H9 (cell line): ENCODE measurements at regions not wholly inside any gene's neighbourhood (a gene's known extent, or its start where the extent isn't known, plus 50 kb on each side); places are given as distances from the start of the nearest gene placed in this dataset.

Experiments used
- DNase-seq: peaks from one replicate; pipeline ENCODE4 v3.0.0-alpha.2; 2017
- H2AFZ ChIP-seq: one replicate; pipeline ENCODE4 v1.6.1; 2013; ENCODE audit warnings: mild to moderate bottlenecking, low read length, control low read depth, moderate library complexity
- H2AK5ac ChIP-seq: 2 replicates; pipeline ENCODE4 v1.6.1; 2013; ENCODE audit warnings: low read length, control low read depth, mixed read lengths; ENCODE audit not compliant: insufficient read length
- H2BK120ac ChIP-seq: one replicate; pipeline ENCODE4 v1.6.1; 2013; ENCODE audit warnings: low read depth, mild to moderate bottlenecking, low read length, control low read depth, inconsistent platforms; ENCODE audit not compliant: poor library complexity, severe bottlenecking
- H2BK12ac ChIP-seq: 2 replicates; pipeline ENCODE4 v1.6.1; 2013; ENCODE audit warnings: low read length, control low read depth, mixed read lengths, low read depth; ENCODE audit not compliant: insufficient read length
- H2BK15ac ChIP-seq: 2 replicates; pipeline ENCODE4 v1.6.1; 2013; ENCODE audit warnings: low read depth, low read length, control low read depth
- H2BK20ac ChIP-seq: one replicate; pipeline ENCODE4 v1.6.1; 2013; ENCODE audit warnings: low read depth, mild to moderate bottlenecking, low read length, control low read depth, inconsistent platforms; ENCODE audit not compliant: poor library complexity, severe bottlenecking
- H2BK5ac ChIP-seq: 2 replicates; pipeline ENCODE4 v1.6.1; 2013; ENCODE audit warnings: low read length, control low read depth, mixed read lengths; ENCODE audit not compliant: insufficient read length
- H3K14ac ChIP-seq: 2 replicates; pipeline ENCODE4 v1.6.1; 2013; ENCODE audit warnings: low read length, control low read depth; ENCODE audit not compliant: insufficient read depth
- H3K18ac ChIP-seq: 2 replicates; pipeline ENCODE4 v1.6.1; 2013; ENCODE audit warnings: low read depth, mild to moderate bottlenecking, mixed read lengths, low read length, control low read depth; ENCODE audit not compliant: insufficient read length
- H3K23ac ChIP-seq: 2 replicates; pipeline ENCODE4 v1.6.1; 2013; ENCODE audit warnings: low read length, control low read depth, mixed read lengths, low read depth; ENCODE audit not compliant: insufficient read length
- H3K23me2 ChIP-seq: 2 replicates; pipeline ENCODE4 v1.6.1; 2013; ENCODE audit warnings: low read depth, mild to moderate bottlenecking, mixed read lengths, low read length, control low read depth; ENCODE audit not compliant: insufficient read length, poor library complexity, severe bottlenecking
- H3K27ac ChIP-seq: 2 replicates; pipeline ENCODE4 v1.5.1; 2013; ENCODE audit warnings: low read length, control low read depth, mixed read lengths, low read depth; ENCODE audit not compliant: insufficient read length
- H3K27me3 ChIP-seq: 2 replicates; pipeline ENCODE4 v1.6.1; 2013; ENCODE audit warnings: low read length, control low read depth, inconsistent platforms; ENCODE audit not compliant: insufficient read depth
- H3K4ac ChIP-seq: 2 replicates; pipeline ENCODE4 v1.6.1; 2013; ENCODE audit warnings: low read depth, mild to moderate bottlenecking, control low read depth, inconsistent platforms, low read length, moderate library complexity
- H3K4me1 ChIP-seq: 2 replicates; pipeline ENCODE4 v1.6.1; 2013; ENCODE audit warnings: low read length, control low read depth, inconsistent platforms; ENCODE audit not compliant: insufficient read depth
- H3K4me2 ChIP-seq: 2 replicates; pipeline ENCODE4 v1.6.1; 2013; ENCODE audit warnings: low read length, control low read depth, mixed read lengths; ENCODE audit not compliant: insufficient read length, insufficient read depth
- H3K56ac ChIP-seq: 2 replicates; pipeline ENCODE4 v1.6.1; 2013; ENCODE audit warnings: low read depth, mild to moderate bottlenecking, mixed read lengths, low read length, control low read depth; ENCODE audit not compliant: insufficient read length
- H3K79me1 ChIP-seq: 2 replicates; pipeline ENCODE4 v1.6.1; 2013; ENCODE audit warnings: low read depth, mild to moderate bottlenecking, moderate library complexity, low read length, control low read depth, inconsistent platforms; ENCODE audit not compliant: insufficient read depth, poor library complexity, severe bottlenecking
- H3K79me2 ChIP-seq: 2 replicates; pipeline ENCODE4 v1.6.1; 2013; ENCODE audit warnings: low read length, control low read depth, inconsistent platforms; ENCODE audit not compliant: insufficient read depth
- H3K9ac ChIP-seq: 2 replicates; pipeline ENCODE4 v1.6.1; 2013; ENCODE audit warnings: low read length, control low read depth, mixed read lengths; ENCODE audit not compliant: insufficient read length; ENCODE audit errors: extremely low read depth
- H3K9me3 ChIP-seq: one replicate; pipeline ENCODE4 v1.6.1; 2013; ENCODE audit warnings: low read depth, low read length, inconsistent platforms; ENCODE audit not compliant: control insufficient read depth
- H3T11ph ChIP-seq: one replicate; pipeline ENCODE4 v1.6.1; 2013; ENCODE audit warnings: mild to moderate bottlenecking, low read length, control low read depth, inconsistent platforms
- H4K20me1 ChIP-seq: one replicate; pipeline ENCODE4 v1.6.1; 2013; ENCODE audit not compliant: control insufficient read depth, insufficient read length, insufficient read depth
- H4K5ac ChIP-seq: 2 replicates; pipeline ENCODE4 v1.6.1; 2013; ENCODE audit warnings: low read depth, mild to moderate bottlenecking, mixed read lengths, low read length, control low read depth; ENCODE audit not compliant: insufficient read length
- H4K8ac ChIP-seq: replicated peaks from 2 replicates; pipeline ENCODE4 v1.6.1; 2013; ENCODE audit warnings: low read length, control low read depth, mixed read lengths, low read depth; ENCODE audit not compliant: insufficient read length
- H4K91ac ChIP-seq: 2 replicates; pipeline ENCODE4 v1.6.1; 2013; ENCODE audit warnings: low read depth, mild to moderate bottlenecking, moderate library complexity, mixed read lengths, low read length, control low read depth; ENCODE audit not compliant: insufficient read length
- H3K27ac Mint-ChIP-seq, 3 experiments: 2 replicates in 2 of 3; 3 replicates in 1 of 3; pipeline ENCODE4 v1.8.0; 2020 to 2021; ENCODE audit warnings: mixed read lengths in 3 of 3, mild to moderate bottlenecking in 1 of 3, moderate library complexity in 1 of 3
- H3K27me3 Mint-ChIP-seq: 2 replicates; pipeline ENCODE4 v1.8.0; 2021; ENCODE audit warnings: low read depth, mild to moderate bottlenecking, moderate library complexity, mixed read lengths
- H3K36me3 Mint-ChIP-seq, 3 experiments: 2 replicates in 2 of 3; 3 replicates in 1 of 3; pipeline ENCODE4 v1.8.0; 2020 to 2021; ENCODE audit warnings: low read depth in 3 of 3, mixed read lengths in 3 of 3; ENCODE audit not compliant: insufficient read depth in 1 of 3
- H3K4me1 Mint-ChIP-seq, 2 experiments: 2 replicates each; pipeline ENCODE4 v1.8.0; 2020; ENCODE audit warnings: mixed read lengths in 2 of 2
- H3K4me3 Mint-ChIP-seq, 2 experiments: 2 replicates in 1 of 2; 3 replicates in 1 of 2; pipeline ENCODE4 v1.8.0; 2020 to 2021; ENCODE audit warnings: mild to moderate bottlenecking in 2 of 2, mixed read lengths in 2 of 2, moderate library complexity in 1 of 2
- H3K9me3 Mint-ChIP-seq, 2 experiments: 2 replicates in 1 of 2; 3 replicates in 1 of 2; pipeline ENCODE4 v1.8.0; 2020; ENCODE audit warnings: mild to moderate bottlenecking in 2 of 2, mixed read lengths in 2 of 2, moderate library complexity in 1 of 2
- WGBS: extraction: QIAGEN DNeasy Blood & Tissue Kit; methylation state at CpG from one replicate; pipeline ENCODE4 v1.1.7; 2013; ENCODE audit warnings: missing lambda C conversion rate, low lambda C conversion rate, mixed read lengths; ENCODE audit not compliant: insufficient read length; ENCODE audit errors: extremely low coverage; 5-methylcytosine and 5-hydroxymethylcytosine counted together
- TF ChIP-seq, protein P1 (sequence below): fragments of 200-600 bp; sonication (generic); conservative IDR thresholded peaks from 3 replicates; pipeline ENCODE4 v1.8.0; 2021; ENCODE audit warnings: antibody characterized with exemption, mild to moderate bottlenecking

DNA sequence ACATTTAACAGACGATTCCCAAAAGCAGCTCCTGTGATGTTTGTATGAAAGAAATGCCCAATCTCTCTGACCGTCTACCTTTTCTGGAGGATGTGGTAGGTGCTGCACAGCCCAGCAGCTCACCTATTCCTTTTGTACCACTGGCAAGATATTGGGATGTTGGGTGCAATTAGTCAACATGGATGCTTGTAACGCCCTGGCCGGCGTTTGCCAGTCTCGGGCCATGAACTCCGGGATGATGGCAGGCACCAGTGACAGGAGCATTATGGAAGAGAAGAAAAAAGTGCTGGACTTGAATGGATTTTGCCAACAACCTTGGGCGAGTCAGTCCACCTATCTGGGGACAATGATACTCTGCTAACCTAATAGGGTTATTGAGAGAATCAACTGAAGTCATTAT, 69.0 kb upstream of the ZNF438 start:
- Mint-ChIP-seq H3K36me3 (no peaks in the 10 kb centered on the region), H3K9me3 (peaks cover 0 to 2% of the 10 kb centered on the region in 2 experiments; a peak in 2 of 5 replicates), H3K27ac (no peak overlapping the region), H3K4me3 (no peak overlapping the region), H3K27me3 (no peaks in the 10 kb centered on the region; the same call in 1 of the 2 replicates), H3K4me1 (peaks cover 4 to 17% of the 10 kb centered on the region in 2 experiments; a peak in 3 of 4 replicates)
- WGBS: no CpG with 5 or more reads among the region's 8 CpGs
- Histone ChIP-seq H2BK15ac (no peak overlapping the region), H3K23me2 (no peaks in the 10 kb centered on the region), H3K4me2 (no peak overlapping the region), H3K23ac (no peak overlapping the region), H2AFZ (no peak overlapping the region), H3K4ac (no peak overlapping the region), H2BK5ac (no peak overlapping the region), H3K9me3 (no peaks in the 10 kb centered on the region), H2BK120ac (no peak overlapping the region), H4K91ac (no peak overlapping the region), H3K4me1 (no peaks in the 10 kb centered on the region), H2AK5ac (no peak overlapping the region), H3K27me3 (no peaks in the 10 kb centered on the region), H3K27ac (no peak overlapping the region), H4K20me1 (no peaks in the 10 kb centered on the region), H3K14ac (no peak overlapping the region), H3K18ac (no peak overlapping the region), H3K56ac (no peak overlapping the region), H2BK20ac (no peak overlapping the region), H3T11ph (no peak overlapping the region), H2BK12ac (no peak overlapping the region), H3K79me1 (no peaks in the 10 kb centered on the region), H4K5ac (no peak overlapping the region), H3K79me2 (no peaks in the 10 kb centered on the region), H3K9ac (no peak overlapping the region), H4K8ac (no peak overlapping the region)
- no peak for DNase-seq
- TF ChIP-seq, protein P1, sequence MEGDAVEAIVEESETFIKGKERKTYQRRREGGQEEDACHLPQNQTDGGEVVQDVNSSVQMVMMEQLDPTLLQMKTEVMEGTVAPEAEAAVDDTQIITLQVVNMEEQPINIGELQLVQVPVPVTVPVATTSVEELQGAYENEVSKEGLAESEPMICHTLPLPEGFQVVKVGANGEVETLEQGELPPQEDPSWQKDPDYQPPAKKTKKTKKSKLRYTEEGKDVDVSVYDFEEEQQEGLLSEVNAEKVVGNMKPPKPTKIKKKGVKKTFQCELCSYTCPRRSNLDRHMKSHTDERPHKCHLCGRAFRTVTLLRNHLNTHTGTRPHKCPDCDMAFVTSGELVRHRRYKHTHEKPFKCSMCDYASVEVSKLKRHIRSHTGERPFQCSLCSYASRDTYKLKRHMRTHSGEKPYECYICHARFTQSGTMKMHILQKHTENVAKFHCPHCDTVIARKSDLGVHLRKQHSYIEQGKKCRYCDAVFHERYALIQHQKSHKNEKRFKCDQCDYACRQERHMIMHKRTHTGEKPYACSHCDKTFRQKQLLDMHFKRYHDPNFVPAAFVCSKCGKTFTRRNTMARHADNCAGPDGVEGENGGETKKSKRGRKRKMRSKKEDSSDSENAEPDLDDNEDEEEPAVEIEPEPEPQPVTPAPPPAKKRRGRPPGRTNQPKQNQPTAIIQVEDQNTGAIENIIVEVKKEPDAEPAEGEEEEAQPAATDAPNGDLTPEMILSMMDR: no peak
